HG03520 (cell line): ENCODE measurements at regions not wholly inside any gene's neighbourhood (a gene's known extent, or its start where the extent isn't known, plus 50 kb on each side); places are given as distances from the start of the nearest gene placed in this dataset.
A peak's percentile ranks its signal among the peaks of the same experiment; 100 is the strongest.

Source experiments
- ATAC-seq: cut with Tn5 transposase; IDR thresholded peaks from one replicate; pipeline ENCODE4 v1.9.1; 2021; ENCODE audit warnings: mild to moderate bottlenecking, moderate library complexity; ENCODE audit not compliant: unreplicated experiment

DNA sequence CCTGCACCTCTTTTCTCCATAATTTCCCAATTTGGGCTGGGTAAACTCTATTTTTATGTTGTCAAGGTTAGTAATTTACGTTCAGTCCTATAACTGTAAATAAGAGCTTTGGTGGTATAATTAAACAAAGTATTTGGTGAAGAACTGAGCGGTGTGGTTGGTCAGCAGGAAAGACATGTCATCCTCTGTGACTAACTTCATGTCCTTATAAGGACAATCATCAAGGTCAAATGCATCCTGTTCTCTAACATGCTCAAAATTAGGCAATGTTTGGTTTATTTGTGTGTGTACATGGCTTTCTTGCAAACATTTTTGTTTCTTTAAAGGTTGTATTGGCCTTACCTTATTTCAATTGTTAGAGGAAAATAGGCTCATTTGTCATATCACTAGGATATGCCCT is 121.5 kb upstream of the NABP1 start:
- ATAC-seq = no peak

DNA sequence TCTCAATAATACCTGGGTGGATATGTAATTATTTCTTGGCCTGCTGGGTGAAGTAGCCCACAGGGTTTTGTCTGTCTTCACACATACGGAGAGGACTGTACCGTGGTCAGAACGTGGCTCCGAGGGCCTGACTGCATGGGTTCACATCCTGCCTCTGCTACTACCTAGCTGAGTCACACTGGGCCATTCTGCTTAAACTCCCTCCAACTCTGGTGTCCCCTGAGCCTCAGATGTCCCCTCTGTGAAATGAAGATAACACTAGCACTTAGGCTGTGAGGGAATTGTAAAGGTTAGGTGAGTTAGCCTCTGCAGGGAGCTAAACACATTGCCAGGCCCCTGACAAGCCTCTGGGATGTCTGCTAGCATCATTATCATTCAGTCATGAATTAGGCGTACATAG is 120.1 kb upstream of the NABP1 start:
- ATAC-seq = no peak

DNA sequence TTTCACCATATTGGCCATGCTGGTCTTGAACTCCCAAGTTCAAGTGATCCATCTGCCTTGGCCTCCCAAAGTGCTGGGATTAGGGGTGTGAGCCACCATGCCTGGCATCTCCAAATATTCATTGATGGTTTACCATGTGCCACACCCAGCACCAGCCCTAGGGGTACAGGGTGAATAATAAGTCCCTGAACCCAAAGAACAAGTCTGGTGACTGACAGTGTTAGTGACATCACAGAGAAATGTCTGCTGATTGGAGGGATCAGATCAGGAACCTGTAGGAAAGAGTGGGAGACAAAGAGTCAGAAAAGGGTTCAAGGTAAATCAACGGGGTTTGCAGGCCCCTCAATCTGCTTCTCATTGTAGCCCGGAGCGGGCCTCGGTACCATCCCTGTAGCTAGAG is 118.4 kb upstream of the NABP1 start:
- no peak for ATAC-seq

DNA sequence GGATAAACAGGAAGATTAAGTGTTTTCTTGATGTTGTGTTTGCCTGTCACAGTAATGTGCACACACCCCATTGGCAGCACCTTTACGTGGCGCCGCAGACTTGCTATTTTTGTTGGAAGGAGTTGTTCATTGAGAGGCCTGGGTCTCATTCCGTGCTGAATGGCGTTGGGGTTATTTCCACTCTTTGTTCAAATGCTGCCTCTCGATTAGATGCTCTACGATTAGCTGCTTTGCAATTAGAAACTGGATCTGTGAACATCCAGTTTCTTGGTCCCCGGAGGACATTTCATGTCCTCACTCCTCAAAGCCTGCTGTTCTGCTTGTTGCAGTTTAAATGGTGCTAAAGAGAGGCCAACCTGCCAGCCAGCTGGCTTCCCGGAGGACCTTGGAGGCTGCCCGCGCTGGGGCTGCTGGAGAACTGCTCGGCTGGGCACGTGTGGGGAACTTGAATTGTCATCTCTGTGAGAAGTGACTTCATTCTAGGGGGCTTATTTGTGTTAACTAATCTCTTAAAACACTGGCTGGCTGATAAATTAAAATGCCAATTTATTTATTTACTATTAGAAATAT is 117.4 kb upstream of the NABP1 start:
- ATAC-seq = no peak

DNA sequence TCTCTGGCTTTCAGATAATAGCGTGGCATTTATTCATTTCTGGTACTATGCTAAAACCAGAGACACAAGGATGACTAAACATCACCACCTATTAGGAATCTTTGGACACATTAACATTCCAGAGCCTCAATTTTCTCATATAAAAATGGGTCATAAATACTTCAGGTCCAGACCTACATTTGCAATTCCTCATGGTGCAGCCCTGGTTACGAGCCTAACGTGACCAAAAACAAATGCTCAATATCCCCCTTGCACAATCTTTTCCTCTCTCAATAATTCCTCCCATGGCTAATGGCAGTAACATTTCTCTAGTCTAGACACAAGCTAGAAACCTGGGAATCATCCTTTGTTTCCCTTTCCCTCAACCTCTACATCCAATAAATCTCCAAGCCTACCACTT is 112.8 kb upstream of the NABP1 start:
- ATAC-seq = no peak

DNA sequence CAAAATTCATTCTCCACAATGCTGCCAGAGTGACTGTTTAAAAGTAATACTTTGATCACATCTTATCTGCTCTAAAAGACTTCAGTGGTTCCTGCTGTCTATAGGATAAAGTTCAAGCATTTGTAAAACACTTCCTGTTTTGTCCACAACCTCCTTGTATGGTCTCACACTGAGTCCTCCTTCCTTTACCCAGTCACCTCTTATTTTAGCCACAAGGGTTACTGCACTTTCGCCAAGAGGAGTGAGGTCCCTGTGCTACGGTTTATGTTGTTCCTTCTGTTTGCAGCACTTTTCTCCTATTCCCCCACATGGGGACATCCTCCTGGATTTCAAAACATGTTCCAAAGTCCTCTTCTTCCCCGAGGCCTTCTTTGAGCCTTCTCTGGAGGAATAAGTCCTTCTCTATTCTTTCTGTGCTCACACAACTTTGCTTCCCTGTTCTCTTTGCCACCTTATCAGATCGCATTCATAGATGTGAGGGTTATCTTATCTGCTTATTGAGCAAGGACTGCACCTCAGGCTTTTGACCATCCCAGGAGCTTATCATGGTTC is 112.2 kb upstream of the NABP1 start:
- peak; percentile 83 for ATAC-seq

DNA sequence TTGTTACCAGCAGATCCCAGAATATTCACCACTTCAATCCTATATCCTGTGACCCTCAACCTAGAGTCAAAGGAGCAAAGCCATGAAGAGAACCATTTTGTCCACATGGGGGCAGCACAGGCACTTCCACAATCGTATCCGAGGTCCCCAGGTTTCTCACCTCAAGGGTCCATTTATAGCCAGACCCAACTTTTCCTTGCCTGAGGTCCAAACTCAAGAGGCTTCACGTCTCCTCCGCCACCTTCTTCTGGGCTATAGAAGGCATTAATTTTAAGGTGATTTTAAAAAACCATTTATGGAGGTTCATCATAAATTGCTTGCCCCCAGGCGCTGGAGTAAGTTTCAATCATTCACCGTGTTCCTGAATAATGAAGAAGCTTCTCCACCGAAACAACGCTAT is 111.6 kb upstream of the NABP1 start:
- ATAC-seq = peak; percentile 72

DNA sequence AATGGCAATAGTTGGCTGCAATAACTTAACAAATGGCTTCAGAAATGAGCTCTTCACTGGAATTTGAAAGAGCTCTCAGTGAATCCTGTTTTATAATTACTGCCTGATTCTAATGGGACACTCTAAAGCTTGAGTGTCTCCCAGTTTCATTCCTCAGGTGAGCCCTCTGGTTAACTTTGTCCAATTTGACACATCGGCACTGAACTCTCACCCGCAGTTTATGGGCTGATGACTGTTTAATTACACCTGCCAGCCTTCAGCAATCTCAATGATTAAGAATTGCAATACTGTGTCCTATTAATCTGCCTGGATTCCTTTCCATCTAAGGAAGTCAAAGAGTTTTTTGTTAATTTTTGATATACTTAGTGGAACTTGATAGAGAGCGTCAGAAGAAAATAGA is 110.7 kb upstream of the NABP1 start:
- no peak for ATAC-seq

DNA sequence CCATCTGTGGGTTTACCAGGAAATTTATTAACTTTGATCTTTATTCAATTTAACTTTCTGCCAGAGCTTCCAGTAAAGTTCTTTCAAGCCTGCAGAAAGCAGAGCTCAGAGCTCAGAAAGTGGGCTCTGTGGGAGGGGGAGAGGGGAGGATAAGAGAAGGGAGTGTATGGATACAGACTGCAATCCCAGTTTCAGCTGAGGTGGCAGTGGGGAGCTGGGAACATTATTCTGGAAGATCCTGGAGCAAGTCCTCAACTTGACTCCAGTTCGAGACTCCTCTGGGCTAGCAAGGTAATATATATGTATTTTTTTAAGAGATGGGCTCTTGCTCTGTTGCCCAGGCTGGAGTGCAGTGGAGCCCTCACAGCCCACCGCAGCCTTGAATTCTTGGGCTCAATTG is 108.9 kb upstream of the NABP1 start:
- no peak for ATAC-seq

DNA sequence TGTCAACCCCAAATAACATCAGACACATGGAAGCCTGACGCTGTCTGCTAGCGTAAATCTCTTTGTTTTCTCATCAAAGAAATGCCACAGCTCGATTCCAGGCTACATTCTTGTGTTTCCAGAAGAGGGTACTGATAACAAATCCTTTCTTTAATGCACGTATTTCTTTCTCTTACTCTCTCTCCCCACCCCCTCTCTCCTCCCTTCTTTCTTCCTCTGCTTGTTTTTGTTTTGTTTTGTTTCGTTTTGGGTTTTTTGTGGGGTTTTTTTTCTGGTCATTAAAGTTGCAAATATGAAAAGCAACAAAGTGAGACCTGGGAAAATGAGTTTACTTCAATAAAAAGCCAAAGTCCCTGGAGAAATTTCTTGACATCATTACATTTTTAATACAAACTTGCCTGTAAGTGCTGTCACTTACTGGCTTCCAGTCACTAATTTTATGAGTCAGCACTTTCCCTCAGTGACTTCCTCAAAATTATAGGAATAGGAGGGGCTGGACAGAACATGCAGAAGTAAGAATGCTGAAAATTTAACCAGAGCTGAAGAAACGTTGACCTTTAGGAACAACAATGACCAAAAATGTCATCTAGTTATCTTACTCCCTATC is 106.7 kb upstream of the NABP1 start:
- ATAC-seq = no peak

DNA sequence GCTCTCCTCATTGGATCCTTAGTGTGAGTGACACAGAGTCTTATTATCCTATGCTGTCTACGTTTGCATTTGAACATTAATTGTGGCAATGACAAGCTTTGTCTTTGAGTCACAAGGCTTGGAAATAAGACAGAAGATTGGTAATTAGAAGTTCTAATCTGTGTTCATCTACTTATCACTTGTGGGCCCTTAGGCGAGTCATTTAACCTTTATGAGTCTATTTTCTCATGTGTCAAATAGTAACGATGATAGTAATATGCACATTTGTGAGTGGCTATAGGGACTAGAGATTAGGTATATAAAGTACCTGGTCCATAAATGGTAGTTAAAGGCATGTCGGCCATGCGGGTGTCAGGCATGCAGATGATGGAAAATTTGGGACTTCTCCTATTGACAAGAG is 105.6 kb upstream of the NABP1 start:
- ATAC-seq = no peak

DNA sequence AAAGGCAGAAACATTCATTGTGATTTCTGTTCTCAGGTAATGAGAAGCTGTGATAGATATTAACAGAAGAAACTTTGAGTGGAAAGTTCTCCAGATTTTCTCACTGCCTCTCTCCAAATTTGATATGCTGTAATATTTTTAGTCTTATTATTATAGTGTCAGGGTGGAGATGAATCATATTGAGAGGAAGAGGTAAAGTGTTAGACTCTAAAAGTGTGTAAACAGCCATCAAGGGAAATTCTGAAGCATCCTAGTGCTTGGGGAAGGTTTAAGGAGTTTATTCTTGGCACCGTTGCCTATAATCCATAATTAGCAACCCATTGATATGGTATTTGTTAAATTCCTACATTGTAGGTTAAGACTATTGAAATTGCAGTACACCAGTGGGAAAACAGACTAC is 104.7 kb upstream of the NABP1 start:
- ATAC-seq = no peak

DNA sequence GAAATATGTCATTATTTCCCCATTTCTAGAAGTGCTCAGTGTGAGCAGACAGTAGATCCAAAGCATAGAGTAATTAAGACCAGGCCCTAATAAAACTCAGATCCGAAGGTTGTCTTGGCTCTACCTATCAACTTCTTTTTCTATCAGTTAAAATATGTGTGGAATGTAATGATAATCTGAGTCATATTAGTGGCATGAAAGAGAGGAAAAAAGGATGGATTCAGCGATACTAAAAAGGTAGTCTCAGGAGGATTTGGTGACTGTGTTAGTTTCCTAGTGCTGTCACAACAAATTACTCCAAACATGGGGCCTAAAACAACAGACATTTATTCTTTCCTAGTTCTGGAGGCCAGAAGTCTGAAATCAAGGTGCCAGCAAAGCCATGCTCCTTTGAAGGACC is 103.7 kb upstream of the NABP1 start:
- ATAC-seq = no peak

DNA sequence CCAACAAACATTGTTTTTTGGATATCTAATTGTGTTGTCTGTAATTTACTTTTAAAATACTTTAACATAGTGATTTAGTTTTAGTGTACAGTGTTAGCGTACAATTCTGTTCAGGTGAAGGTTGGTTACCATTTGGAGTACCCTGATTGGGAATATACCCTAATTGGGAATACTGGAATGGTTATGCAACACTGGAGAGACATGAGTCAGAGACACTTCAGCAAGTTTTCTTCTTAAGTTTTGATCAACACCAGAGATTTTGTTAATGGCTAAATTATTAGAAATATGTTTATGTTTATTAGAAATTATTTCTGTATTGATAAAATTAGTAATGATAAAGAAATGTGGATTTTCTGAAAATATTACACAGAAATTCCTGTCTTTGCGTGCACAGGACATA is 100.3 kb upstream of the NABP1 start:
- no peak for ATAC-seq

DNA sequence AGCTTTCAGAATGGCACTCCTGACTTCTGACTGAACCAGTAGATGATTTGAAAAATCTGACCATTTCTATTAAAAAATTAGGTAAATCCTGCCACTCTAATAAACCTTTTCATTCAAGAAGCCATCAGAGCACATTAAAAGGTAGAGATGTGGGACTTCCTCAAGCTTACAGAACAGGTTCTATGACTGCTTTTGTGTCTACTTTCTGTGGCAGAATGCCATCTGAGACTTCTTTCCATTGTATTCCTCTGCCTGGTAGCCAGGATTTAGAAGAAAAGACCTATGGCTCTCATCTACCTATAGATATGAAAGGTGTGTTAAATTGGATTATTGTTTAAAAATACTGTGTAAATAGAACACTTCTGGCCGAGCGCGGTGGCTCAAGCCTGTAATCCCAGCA is 99.9 kb upstream of the NABP1 start:
- ATAC-seq = no peak

DNA sequence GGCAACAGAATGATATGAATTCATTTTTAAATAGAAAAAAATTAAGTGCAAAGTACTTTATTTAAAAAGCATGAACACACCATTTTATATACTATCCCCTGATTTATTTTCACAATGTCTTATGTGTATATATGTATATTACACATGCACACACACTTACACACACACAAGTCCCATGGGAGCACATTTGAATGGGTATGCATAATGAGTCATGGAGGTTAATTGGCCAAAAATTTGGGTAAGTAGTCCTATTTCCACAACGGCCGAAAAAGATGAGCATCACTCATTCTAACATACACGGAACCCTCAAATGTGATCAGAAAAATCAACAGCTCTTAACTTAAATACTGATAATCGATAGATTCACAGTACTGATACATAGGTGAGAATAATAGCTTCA is 97.4 kb upstream of the NABP1 start:
- no peak for ATAC-seq

DNA sequence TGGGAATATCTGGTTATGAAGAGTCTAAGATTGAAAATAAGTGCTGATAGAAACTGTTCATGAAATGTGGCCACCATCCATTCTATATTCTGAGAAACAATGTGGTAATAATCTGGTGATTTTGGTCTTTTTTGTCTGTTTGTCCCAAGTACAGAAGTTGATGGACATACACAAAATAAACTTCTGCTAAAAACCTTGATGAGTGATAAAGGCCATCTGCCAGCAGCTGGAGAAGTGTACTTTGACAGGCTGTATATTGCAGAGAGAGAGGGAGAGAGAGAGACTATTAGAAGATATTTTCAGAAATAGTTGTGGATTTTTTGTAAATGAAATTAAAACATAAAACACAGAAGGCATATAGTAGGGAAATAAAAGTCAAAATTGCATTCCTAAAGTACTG is 96.9 kb upstream of the NABP1 start:
- ATAC-seq = no peak

DNA sequence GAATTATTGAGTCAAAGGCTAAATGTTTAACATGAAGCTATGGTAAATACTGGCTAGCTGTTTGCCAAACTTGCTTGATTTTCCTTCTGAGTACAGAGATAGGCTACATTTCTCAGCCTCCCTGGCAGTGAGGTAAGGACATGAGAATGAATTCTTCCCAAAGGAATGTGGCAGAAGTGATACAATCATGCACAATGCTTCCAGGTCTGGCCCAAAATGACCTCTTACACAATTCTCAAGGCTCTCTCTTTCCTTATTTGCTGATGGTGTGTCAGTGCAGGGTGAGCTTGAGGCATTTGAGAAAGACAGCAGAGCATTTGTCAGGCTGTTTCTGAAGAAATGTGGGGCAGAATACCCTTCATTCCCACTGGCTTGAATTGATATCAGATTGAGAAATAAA is 95.6 kb upstream of the NABP1 start:
- ATAC-seq = no peak

DNA sequence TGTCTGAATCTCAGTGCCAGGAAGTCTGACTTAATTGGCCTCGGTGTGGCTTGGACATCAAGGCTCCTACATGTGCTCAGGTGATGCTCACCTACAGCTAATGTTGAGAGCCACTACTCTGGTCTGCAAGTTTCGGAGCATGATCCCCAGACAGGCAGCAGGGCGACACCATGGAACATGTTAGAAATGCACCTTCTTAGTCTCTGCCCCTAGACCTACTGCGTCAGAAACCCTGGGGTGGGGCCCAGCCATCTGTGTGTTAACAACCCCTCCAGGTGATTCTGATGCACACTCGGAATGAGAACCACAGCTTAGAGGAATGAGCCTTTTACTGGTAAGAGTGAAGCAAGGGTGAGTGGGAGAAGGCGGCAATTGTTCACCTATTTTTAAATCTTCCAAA is 86.9 kb upstream of the NABP1 start:
- ATAC-seq = no peak

DNA sequence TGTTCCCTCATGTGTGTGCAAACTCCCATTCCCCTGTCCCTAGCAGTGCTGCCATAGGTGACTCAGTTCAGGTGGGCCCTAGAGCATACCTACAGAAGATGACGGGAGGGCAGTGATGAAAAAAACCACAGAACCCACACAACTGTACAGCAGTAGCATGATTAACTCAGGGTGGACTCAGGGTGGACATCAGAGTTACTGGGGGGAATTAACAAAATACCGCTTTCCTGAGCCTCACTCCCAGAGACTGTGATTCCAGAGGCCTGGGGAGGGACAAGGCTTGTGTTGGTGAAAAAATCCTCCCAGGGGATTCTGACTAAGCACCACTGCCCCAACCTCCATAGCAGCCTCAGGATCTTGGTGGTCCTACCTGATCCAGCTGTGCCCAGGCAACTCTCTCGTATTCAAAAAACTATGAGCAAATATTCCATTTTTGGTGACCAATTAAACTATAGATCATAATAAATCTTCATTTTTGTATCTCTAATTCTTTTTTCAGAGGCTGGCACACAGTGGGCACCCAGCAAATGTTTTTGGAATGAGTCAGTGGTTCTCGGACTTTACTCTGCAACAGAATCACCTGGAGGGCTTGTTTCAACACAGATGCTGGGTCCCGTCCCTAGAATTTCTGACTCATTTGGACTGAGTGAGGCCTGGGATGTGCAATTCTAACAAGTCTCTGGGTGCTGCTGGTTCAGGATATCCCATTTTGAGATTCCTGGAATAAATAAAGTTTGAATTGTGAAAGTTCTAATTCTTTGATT is 84.1 kb upstream of the NABP1 start:
- ATAC-seq = no peak

DNA sequence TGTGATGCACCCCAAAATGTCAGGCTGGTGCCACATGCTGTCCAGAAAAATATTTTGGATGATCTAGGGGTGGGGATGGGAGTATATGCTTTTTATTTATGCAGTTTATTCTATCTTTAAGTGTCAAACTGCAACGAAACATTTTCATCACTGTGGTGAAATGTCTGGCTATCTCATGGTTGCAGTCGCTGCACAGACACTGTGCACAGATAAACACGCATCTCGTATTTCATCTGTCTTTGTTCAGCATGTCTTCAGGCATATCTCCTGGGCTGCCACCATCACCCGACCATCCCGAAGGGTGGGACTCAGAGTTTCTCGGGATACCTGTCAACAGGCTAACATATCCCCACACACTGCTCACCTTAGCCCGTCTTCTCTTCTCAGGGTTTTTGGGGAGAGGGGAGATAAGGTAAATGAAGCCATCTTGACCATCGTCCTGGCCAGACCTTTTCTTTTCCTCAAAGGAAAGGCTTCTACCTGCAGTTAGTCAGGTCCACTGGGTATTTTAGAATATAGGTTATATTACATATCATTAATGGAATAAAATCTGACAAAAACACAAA is 80.7 kb upstream of the NABP1 start:
- no peak for ATAC-seq

DNA sequence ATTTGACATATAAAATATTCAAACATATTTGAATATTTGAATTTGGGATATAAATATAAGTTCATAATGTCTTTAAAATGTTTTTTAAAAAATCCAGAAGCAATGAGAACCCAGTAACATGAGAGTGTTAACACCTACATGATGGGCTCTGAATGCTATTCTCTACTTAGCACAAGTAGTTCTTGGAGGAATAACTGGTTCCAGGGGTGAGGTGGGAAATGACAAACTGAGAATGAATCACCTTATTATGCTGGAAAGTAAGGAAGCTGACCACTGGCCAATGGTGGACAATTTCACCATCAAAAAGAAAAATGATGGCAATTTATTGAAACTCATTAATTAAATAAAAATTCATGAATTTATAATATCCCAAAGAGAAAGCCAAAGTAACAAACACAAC is 79.6 kb upstream of the NABP1 start:
- ATAC-seq = no peak
